HL-60 (cell line): ENCODE measurements at regions not wholly inside any gene's neighbourhood (a gene's known extent, or its start where the extent isn't known, plus 50 kb on each side); places are given as distances from the start of the nearest gene placed in this dataset.

Source experiments
- CTCF ChIP-seq: IDR thresholded peaks from one replicate; pipeline ENCODE4 v1.5.1; 2011; ENCODE audit warnings: low read length, control low read depth, inconsistent platforms; ENCODE audit not compliant: insufficient read depth
- POLR2AphosphoS5 ChIP-seq: IDR thresholded peaks from 2 replicates; pipeline ENCODE4 v1.6.1; 2012; ENCODE audit warnings: low read depth
- REST ChIP-seq: IDR thresholded peaks from 2 replicates; pipeline ENCODE4 v1.6.1; 2012; ENCODE audit warnings: low read depth; ENCODE audit not compliant: insufficient replicate concordance

GRCh38 chr17:83149029-83149725, 69.8 kb downstream of the METRNL start:
- TF ChIP-seq CTCF: no peak
- no peak for TF ChIP-seq REST
- TF ChIP-seq POLR2AphosphoS5: no peak
